ENCODE measurements at regions not wholly inside any gene's neighbourhood (a gene's known extent, or its start where the extent isn't known, plus 50 kb on each side); places are given as distances from the start of the nearest gene placed in this dataset.

DNA sequence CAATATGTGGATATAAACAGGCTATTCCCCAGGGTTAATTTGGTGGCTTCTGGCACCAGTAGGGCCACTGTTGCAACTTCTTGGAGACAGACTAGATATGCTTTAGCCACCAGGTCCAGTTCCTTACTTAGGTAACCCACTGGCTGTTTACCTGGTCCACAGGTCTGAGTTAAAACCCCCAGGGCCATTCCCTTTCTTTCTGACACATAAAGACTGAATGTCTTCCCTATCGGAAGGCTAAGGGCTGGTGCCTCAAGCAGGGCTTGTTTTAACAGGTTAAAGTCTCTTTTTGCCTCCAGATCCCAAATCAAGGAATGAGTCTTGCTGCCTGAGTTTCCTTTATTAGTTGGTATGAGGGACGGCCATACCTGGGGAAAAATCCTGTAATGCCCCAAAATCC is 1052.7 kb upstream of the CNTN5 start:
- Histone ChIP-seq H3K27ac (ENCODE audit: extremely low read depth, low read depth, low read length) (no peak overlapping the region), H3K27me3 (ENCODE audit: control insufficient read depth in 2 of 2, insufficient read depth in 2 of 2, low read length in 2 of 2) (no peaks in the 10 kb centered on the region), H3K4me2 (ENCODE audit: insufficient read depth, low read length) (no peak overlapping the region), H3K4me3 (no peak overlapping the region), H4K20me1 (replicated peaks; ENCODE audit: control insufficient read depth, insufficient read depth, low read length) (no peaks in the 10 kb centered on the region), H3K36me3 (ENCODE audit: control insufficient read depth, insufficient read depth, low read length) (peaks cover 15% of the 10 kb centered on the region), H3K9ac (ENCODE audit: insufficient read depth in 1 of 2, low read depth in 2 of 2, low read length in 2 of 2) (no peak overlapping the region), H3K79me2 (ENCODE audit: control insufficient read depth, insufficient read depth, low read length) (no peaks in the 10 kb centered on the region), H2AFZ (ENCODE audit: low read depth, low read length) (no peak overlapping the region; the same call in 1 of the 2 replicates), H3K9me1 (ENCODE audit: control insufficient read depth, insufficient read depth, low read length) (no peaks in the 10 kb centered on the region), H3K4me1 (replicated peaks in 1 of 2; ENCODE audit: control insufficient read depth in 2 of 2, insufficient read depth in 2 of 2, low read length in 2 of 2) (peaks cover 6 to 39% of the 10 kb centered on the region in 2 experiments; a peak in 3 of 5 replicates), H3K9me3 (replicated peaks; ENCODE audit: control insufficient read depth, insufficient read depth, low read depth, low read length) (peaks cover 40% of the 10 kb centered on the region)
- ATAC-seq (no peak), DNase-seq (ENCODE audit: extremely low read depth in 1 of 4, low spot score in 3 of 4) (no peak), FAIRE-seq (no peak)
- intact Hi-C loops (cut with micrococcal nuclease), result loop anchor here (10.0 kb wide), 1 partner anchor 1047 kb away; no protein-coding TSS in a partner anchor
- 94% methylated on average over 2 of the region's 2 CpGs for WGBS (ENCODE audit: insufficient coverage, low coverage, missing lambda C conversion rate)
- no TSS peak for BruUV-seq (replicated peaks)
- in situ Hi-C loops (cut with MboI), result no loop called here
- ChIA-PET POLR2A (no interaction called here), CTCF (ENCODE audit: low intra/inter-chr PET ratio) (no interaction called here)
- no peak for TF ChIP-seq TAF15 (IDR thresholded peaks at IDR 0.05; ENCODE audit: low read depth, low read length)
- no peak for TF ChIP-seq ZNF121 (CRISPR knock-in tag; conservative IDR thresholded peaks at IDR 0.05)
- no peak for TF ChIP-seq ZNF780A (CRISPR knock-in tag; IDR thresholded peaks at IDR 0.05)
- no peak for TF ChIP-seq PTBP1 (IDR thresholded peaks at IDR 0.05; ENCODE audit: low read depth, low read length)
- no peak for TF ChIP-seq ZNF699 (CRISPR knock-in tag; IDR thresholded peaks at IDR 0.05; ENCODE audit: insufficient replicate concordance)
- no peak for TF ChIP-seq MCM2 (IDR thresholded peaks at IDR 0.05; ENCODE audit: low read depth)
- TF ChIP-seq ZNF79 (CRISPR knock-in tag; IDR thresholded peaks at IDR 0.05; ENCODE audit: low read depth), result no peak
- TF ChIP-seq NR2C1 (IDR thresholded peaks at IDR 0.05), result no peak
- TF ChIP-seq NR2C1 (tag; IDR thresholded peaks at IDR 0.05), result no peak

Measured in K562 (cell line).